ENCODE measurements at regions not wholly inside any gene's neighbourhood (a gene's known extent, or its start where the extent isn't known, plus 50 kb on each side); places are given as distances from the start of the nearest gene placed in this dataset.

DNA sequence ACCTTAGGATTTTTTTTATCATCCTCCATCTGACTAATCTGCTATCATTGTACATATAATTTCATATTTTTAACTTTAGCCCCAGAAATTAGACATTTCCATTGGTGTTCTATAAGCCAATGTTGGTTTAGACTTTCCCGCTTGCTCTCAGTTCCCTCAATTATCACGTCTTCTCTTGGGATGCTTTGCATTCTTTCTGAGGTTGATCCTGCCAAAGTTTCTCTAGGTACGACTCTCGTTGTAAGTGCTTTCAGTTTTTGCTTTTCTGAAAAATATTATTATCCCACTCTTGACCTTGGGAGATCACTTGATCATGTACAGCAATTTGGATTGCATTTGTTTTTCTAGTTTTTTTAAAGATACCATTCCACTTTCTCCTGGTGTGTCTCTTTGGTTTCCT, 270.2 kb downstream of the IRS2 start:
- no peaks in the 10 kb centered on the region for H3K9me3 ChIP-seq
- WGBS, 2 donors (ENCODE audit: low coverage in 1 of 2) = 18 to 38% methylated on average over 4 of the region's 4 CpGs
- peaks cover 0 to 3% (median 0%) of the 10 kb centered on the region in 3 donors for H3K4me1 ChIP-seq
- TF ChIP-seq EP300 (IDR thresholded peaks at IDR 0.05) (no peak), POLR2A (IDR thresholded peaks at IDR 0.05) (no peak), POLR2AphosphoS5 (IDR thresholded peaks at IDR 0.05) (no peak)
- TF ChIP-seq, protein P1, sequence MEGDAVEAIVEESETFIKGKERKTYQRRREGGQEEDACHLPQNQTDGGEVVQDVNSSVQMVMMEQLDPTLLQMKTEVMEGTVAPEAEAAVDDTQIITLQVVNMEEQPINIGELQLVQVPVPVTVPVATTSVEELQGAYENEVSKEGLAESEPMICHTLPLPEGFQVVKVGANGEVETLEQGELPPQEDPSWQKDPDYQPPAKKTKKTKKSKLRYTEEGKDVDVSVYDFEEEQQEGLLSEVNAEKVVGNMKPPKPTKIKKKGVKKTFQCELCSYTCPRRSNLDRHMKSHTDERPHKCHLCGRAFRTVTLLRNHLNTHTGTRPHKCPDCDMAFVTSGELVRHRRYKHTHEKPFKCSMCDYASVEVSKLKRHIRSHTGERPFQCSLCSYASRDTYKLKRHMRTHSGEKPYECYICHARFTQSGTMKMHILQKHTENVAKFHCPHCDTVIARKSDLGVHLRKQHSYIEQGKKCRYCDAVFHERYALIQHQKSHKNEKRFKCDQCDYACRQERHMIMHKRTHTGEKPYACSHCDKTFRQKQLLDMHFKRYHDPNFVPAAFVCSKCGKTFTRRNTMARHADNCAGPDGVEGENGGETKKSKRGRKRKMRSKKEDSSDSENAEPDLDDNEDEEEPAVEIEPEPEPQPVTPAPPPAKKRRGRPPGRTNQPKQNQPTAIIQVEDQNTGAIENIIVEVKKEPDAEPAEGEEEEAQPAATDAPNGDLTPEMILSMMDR (IDR thresholded peaks at IDR 0.05) = no peak
- no peaks in the 10 kb centered on the region for H3K27me3 ChIP-seq
- no peak overlapping the region for H3K4me3 ChIP-seq
- ATAC-seq = no peak
- no peak overlapping the region for H3K27ac ChIP-seq
- H3K36me3 ChIP-seq = no peaks in the 10 kb centered on the region

DNA sequence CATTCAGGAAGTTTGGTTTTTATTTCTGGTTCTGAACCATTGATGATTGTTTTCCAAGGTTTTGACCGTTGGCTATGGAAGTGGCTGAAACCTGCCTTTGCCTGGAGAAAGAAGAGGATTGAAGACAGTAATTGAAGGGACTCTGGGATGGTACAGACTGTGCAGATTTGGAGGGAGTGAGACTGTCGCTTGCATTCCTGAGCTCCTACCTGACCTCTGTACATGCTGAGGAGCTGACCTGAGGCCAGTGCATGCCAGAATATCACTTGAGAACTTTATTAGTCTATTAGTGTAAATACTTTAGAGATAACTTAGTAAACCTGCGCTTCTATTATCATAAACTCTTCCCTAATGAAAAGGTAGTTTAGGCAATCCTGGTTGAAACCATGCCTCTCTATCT, 276.4 kb downstream of the IRS2 start:
- H3K27ac ChIP-seq = no peak overlapping the region
- no peaks in the 10 kb centered on the region for H3K36me3 ChIP-seq
- TF ChIP-seq, protein P1 (IDR thresholded peaks at IDR 0.05) = no peak
- TF ChIP-seq POLR2AphosphoS5 (IDR thresholded peaks at IDR 0.05) (no peak), POLR2A (IDR thresholded peaks at IDR 0.05) (no peak), EP300 (IDR thresholded peaks at IDR 0.05) (no peak)
- H3K9me3 ChIP-seq = no peaks in the 10 kb centered on the region
- no peaks in the 10 kb centered on the region for H3K4me1 ChIP-seq
- 75 to 91% methylated on average over 3 of the region's 3 CpGs for WGBS, 2 donors (ENCODE audit: low coverage in 1 of 2)
- no peaks in the 10 kb centered on the region for H3K27me3 ChIP-seq
- ATAC-seq = no peak
- no peak overlapping the region for H3K4me3 ChIP-seq

DNA sequence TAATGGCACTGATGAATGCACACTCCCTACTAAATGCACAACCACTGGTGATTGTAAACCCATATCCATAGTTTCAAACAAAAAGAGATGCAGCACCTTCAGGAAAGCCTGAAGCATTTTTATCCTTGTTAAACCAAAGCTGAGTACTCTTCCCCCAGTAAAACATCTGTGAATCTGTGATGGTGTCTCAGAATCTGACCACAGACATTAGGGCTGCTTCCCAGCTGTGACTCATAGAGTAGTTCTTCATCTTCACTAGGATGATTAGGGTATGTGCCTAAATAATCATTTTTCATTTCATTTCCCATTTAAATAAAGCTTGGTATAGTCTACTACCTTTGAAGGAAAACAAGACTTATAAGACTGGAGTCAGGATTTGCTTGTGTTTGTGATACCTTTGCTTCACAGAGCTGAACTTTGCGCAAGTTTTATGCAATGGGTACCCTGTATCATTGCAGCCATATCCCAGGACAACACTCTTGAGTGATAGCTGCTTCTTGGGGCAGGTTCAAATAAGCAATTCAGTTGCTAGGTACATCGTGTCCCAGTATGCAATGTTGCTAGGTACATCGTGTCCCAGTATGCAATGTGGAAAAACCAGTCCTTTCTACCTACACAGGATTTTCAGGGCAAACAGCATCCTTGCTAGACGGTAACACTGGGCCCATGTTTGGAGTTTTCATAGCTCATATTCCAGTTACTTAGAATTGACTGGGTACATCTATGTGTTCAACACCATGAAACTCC, 277.1 kb downstream of the IRS2 start:
- no peaks in the 10 kb centered on the region for H3K4me1 ChIP-seq
- H3K27ac ChIP-seq = no peak overlapping the region
- no peak for TF ChIP-seq POLR2AphosphoS5 (IDR thresholded peaks at IDR 0.05)
- no peak for TF ChIP-seq EP300 (IDR thresholded peaks at IDR 0.05)
- TF ChIP-seq, protein P1 (IDR thresholded peaks at IDR 0.05) = no peak
- TF ChIP-seq POLR2A (IDR thresholded peaks at IDR 0.05) = no peak
- 81 to 89% methylated on average over 4 of the region's 4 CpGs for WGBS, 2 donors (ENCODE audit: low coverage in 1 of 2)
- H3K9me3 ChIP-seq = no peaks in the 10 kb centered on the region
- H3K4me3 ChIP-seq = no peak overlapping the region
- no peaks in the 10 kb centered on the region for H3K27me3 ChIP-seq
- no peak for ATAC-seq
- H3K36me3 ChIP-seq = no peaks in the 10 kb centered on the region

DNA sequence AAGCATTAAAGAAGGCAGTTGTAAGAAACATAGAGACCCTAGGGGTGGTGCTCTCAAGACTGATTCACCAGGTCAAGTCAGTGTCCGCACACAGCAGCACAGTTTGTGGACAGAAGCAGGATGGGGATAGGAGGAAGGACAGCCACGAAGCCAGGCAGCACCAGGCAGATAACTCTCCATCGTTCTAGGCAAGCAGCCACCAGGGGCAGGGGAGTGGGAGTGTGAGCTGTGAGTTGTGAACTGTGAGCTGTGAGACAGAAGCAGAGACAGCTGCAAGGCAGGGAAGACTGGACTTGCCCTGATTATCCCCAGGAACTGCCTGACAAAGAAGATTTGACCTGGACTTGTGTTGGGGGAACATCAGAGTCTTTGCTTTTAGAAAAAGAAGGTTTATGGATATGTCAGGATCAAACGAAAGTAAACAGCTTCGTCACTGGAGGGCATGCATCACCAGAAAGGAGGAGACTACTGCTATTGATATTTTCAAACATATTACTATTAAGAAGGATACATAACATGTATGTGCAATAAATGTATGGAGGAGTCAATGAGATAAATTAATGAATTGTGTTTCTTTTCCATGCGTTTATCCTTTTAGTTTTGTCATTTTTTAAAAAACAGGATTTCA, 286.1 kb downstream of the IRS2 start:
- H3K9me3 ChIP-seq = peaks cover 0 to 4% (median 0%) of the 10 kb centered on the region in 3 donors
- ATAC-seq = no peak
- H3K27ac ChIP-seq = no peak overlapping the region
- H3K27me3 ChIP-seq = no peaks in the 10 kb centered on the region
- WGBS, 2 donors (ENCODE audit: low coverage in 1 of 2) = 61 to 76% methylated on average over 4 to 6 of the region's 6 CpGs
- peaks cover 0 to 1% (median 0%) of the 10 kb centered on the region in 3 donors for H3K4me1 ChIP-seq
- no peaks in the 10 kb centered on the region for H3K36me3 ChIP-seq
- H3K4me3 ChIP-seq = no peak overlapping the region
- TF ChIP-seq, protein P1 (IDR thresholded peaks at IDR 0.05) = no peak
- TF ChIP-seq POLR2AphosphoS5 (IDR thresholded peaks at IDR 0.05) = no peak
- TF ChIP-seq EP300 (IDR thresholded peaks at IDR 0.05) = no peak
- no peak for TF ChIP-seq POLR2A (IDR thresholded peaks at IDR 0.05)

DNA sequence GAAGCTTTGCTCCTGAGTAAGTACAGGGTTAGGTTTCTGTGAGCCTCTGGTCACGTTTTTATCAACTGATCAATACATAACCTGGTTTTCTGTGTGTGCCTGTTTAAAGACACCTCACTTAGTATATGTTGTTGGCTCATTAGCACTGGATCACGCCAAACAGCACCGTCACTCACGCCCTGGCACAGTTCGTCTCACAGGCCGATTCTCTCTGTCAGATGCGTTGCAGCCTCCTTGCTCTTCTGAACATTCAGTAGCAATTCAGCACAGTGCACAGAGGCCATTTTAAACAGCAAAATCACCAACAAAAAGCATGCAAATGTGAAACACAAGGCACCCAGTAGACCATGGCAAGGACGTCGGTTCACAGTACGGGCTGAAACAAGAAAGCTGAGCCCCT, 288.5 kb downstream of the IRS2 start:
- no peak overlapping the region for H3K27ac ChIP-seq
- H3K4me1 ChIP-seq = peaks cover 0 to 11% (median 0%) of the 10 kb centered on the region in 3 donors
- no peaks in the 10 kb centered on the region for H3K36me3 ChIP-seq
- H3K27me3 ChIP-seq = no peaks in the 10 kb centered on the region
- WGBS, 2 donors (ENCODE audit: low coverage in 1 of 2) = 88 to 91% methylated on average over 7 to 10 of the region's 10 CpGs
- H3K9me3 ChIP-seq = no peaks in the 10 kb centered on the region
- ATAC-seq = no peak
- TF ChIP-seq, protein P1 (IDR thresholded peaks at IDR 0.05) = no peak
- TF ChIP-seq EP300 (IDR thresholded peaks at IDR 0.05) (no peak), POLR2AphosphoS5 (IDR thresholded peaks at IDR 0.05) (no peak), POLR2A (IDR thresholded peaks at IDR 0.05) (no peak)
- H3K4me3 ChIP-seq = no peak overlapping the region

Measured in gastroesophageal sphincter (tissue), 4 donors.